ENCODE measurements at regions not wholly inside any gene's neighbourhood (a gene's known extent, or its start where the extent isn't known, plus 50 kb on each side); places are given as distances from the start of the nearest gene placed in this dataset.

- peak; percentile 28 for DNase-seq
- Mint-ChIP-seq H3K27ac (ENCODE audit: unreplicated experiment) (peak overlapping the region; percentile 94), H3K27me3 (ENCODE audit: unreplicated experiment) (no peaks in the 10 kb centered on the region), H3K4me3 (ENCODE audit: low read depth, unreplicated experiment) (peak overlapping the region; percentile 39), H3K36me3 (ENCODE audit: insufficient read depth, unreplicated experiment) (peaks cover 9% of the 10 kb centered on the region), H3K9me3 (ENCODE audit: low read depth, unreplicated experiment) (no peaks in the 10 kb centered on the region), H3K4me1 (ENCODE audit: low read depth, unreplicated experiment) (peaks cover 65% of the 10 kb centered on the region)
- no peak for TF ChIP-seq CTCF (IDR thresholded peaks at IDR 0.05; ENCODE audit: unreplicated experiment)
- CTCF ChIA-PET, result interaction anchor here (1.0 to 1.5 kb wide), 2 partner anchors 11 to 35 kb away, joined by 3 read pairs; no protein-coding TSS in a partner anchor
- no TSS peak for BruUV-seq (replicated peaks)
- intact Hi-C loops (cut with micrococcal nuclease; ENCODE audit: unreplicated experiment), result no loop called here
These were observed 244.7 kb upstream of the ZPLD1 start for GRCh38 chr3:102189956-102190723.

- H3K9me3 Mint-ChIP-seq (ENCODE audit: low read depth, unreplicated experiment), result no peaks in the 10 kb centered on the region
- no peak for TF ChIP-seq CTCF (IDR thresholded peaks at IDR 0.05; ENCODE audit: unreplicated experiment)
- no peaks in the 10 kb centered on the region for H3K27me3 Mint-ChIP-seq (ENCODE audit: unreplicated experiment)
- CTCF ChIA-PET, result interaction anchor here (0.9 to 2.1 kb wide), 4 partner anchors 11 to 82 kb away, joined by 3 to 10 read pairs (median 5); no protein-coding TSS in a partner anchor
- DNase-seq, result no peak
- H3K4me3 Mint-ChIP-seq (ENCODE audit: low read depth, unreplicated experiment), result peak overlapping the region; percentile 20
- peaks cover 12% of the 10 kb centered on the region for H3K36me3 Mint-ChIP-seq (ENCODE audit: insufficient read depth, unreplicated experiment)
- intact Hi-C loops (cut with micrococcal nuclease; ENCODE audit: unreplicated experiment), result no loop called here
- H3K4me1 Mint-ChIP-seq (ENCODE audit: low read depth, unreplicated experiment), result peaks cover 77% of the 10 kb centered on the region
- no TSS peak for BruUV-seq (replicated peaks)
- H3K27ac Mint-ChIP-seq (ENCODE audit: unreplicated experiment), result peak overlapping the region; percentile 94
These were observed 242.2 kb upstream of the ZPLD1 start for GRCh38 chr3:102192575-102192974.

GRCh38 chr3:102193255-102193654, 241.6 kb upstream of the ZPLD1 start:
- H3K27ac Mint-ChIP-seq (ENCODE audit: unreplicated experiment), result peak overlapping the region; percentile 94
- TF ChIP-seq CTCF (IDR thresholded peaks at IDR 0.05; ENCODE audit: unreplicated experiment), result no peak
- no peaks in the 10 kb centered on the region for H3K27me3 Mint-ChIP-seq (ENCODE audit: unreplicated experiment)
- CTCF ChIA-PET, result interaction anchor here (1.3 to 2.1 kb wide), 3 partner anchors 12 to 32 kb away, joined by 4 to 10 read pairs (median 6); no protein-coding TSS in a partner anchor
- BruUV-seq (replicated peaks), result no TSS peak
- peaks cover 12% of the 10 kb centered on the region for H3K36me3 Mint-ChIP-seq (ENCODE audit: insufficient read depth, unreplicated experiment)
- intact Hi-C loops (cut with micrococcal nuclease; ENCODE audit: unreplicated experiment), result no loop called here
- peaks cover 77% of the 10 kb centered on the region for H3K4me1 Mint-ChIP-seq (ENCODE audit: low read depth, unreplicated experiment)
- no peaks in the 10 kb centered on the region for H3K9me3 Mint-ChIP-seq (ENCODE audit: low read depth, unreplicated experiment)
- DNase-seq, result no peak
- peak overlapping the region; percentile 22 for H3K4me3 Mint-ChIP-seq (ENCODE audit: low read depth, unreplicated experiment)

- Mint-ChIP-seq H3K4me3 (ENCODE audit: low read depth, unreplicated experiment) (peak overlapping the region; percentile 9), H3K27ac (ENCODE audit: unreplicated experiment) (peak overlapping the region; percentile 94), H3K9me3 (ENCODE audit: low read depth, unreplicated experiment) (no peaks in the 10 kb centered on the region), H3K36me3 (ENCODE audit: insufficient read depth, unreplicated experiment) (peaks cover 12% of the 10 kb centered on the region), H3K4me1 (ENCODE audit: low read depth, unreplicated experiment) (peaks cover 74% of the 10 kb centered on the region), H3K27me3 (ENCODE audit: unreplicated experiment) (no peaks in the 10 kb centered on the region)
- intact Hi-C loops (cut with micrococcal nuclease; ENCODE audit: unreplicated experiment), result loop anchor here (2.0 kb wide), 1 partner anchor 13 kb away; no protein-coding TSS in a partner anchor
- DNase-seq, result no peak
- no peak for TF ChIP-seq CTCF (IDR thresholded peaks at IDR 0.05; ENCODE audit: unreplicated experiment)
- CTCF ChIA-PET, result interaction anchor here (1.3 to 2.2 kb wide), 3 partner anchors 12 to 31 kb away, joined by 4 to 10 read pairs (median 6); no protein-coding TSS in a partner anchor
- no TSS peak for BruUV-seq (replicated peaks)
These were observed 240.8 kb upstream of the ZPLD1 start for GRCh38 chr3:102194001-102194400.

Data from Calu3 (cell line).